HEK293T (cell line): ENCODE measurements at regions not wholly inside any gene's neighbourhood (a gene's known extent, or its start where the extent isn't known, plus 50 kb on each side); places are given as distances from the start of the nearest gene placed in this dataset.

ENCODE experiments used
- CTCF ChIA-PET: fragments of 350-600 bp; formaldehyde crosslinking; extraction: SDS; loops from one replicate; lab custom pipeline; 2021; ENCODE audit warnings: antibody characterized with exemption, inconsistent platforms; lab: Yijun Ruan, JAX
- POLR2A ChIA-PET: fragments of 350-600 bp; formaldehyde crosslinking; extraction: SDS; loops from one replicate; lab custom pipeline; 2020; ENCODE audit warnings: antibody characterized with exemption, inconsistent platforms; lab: Yijun Ruan, JAX
- DNase-seq: peaks from one replicate; pipeline ENCODE4 v3.0.0; 2012; ENCODE audit warnings: mixed read lengths; ENCODE audit errors: extremely low spot score
- ARNT ChIP-seq: fragments of 450-650 bp; IDR thresholded peaks from 2 replicates; pipeline ENCODE4 v1.6.1; 2017; ENCODE audit warnings: mild to moderate bottlenecking
- BHLHE40 ChIP-seq: fragments of 450-650 bp; IDR thresholded peaks from 2 replicates; pipeline ENCODE4 v1.6.1; 2016; ENCODE audit warnings: mild to moderate bottlenecking, moderate library complexity, borderline replicate concordance
- CTBP1 ChIP-seq: fragments of 450-650 bp; IDR thresholded peaks from 2 replicates; pipeline ENCODE4 v1.6.1; 2016; ENCODE audit warnings: borderline replicate concordance
- ELF4 ChIP-seq: fragments of 450-650 bp; IDR thresholded peaks from 2 replicates; pipeline ENCODE4 v1.6.1; 2017; ENCODE audit warnings: antibody characterized with exemption
- FOXA1 ChIP-seq: fragments of 450-650 bp; IDR thresholded peaks from 2 replicates; pipeline ENCODE4 v1.6.1; 2016; ENCODE audit warnings: mild to moderate bottlenecking
- FOXK2 ChIP-seq: fragments of 450-650 bp; IDR thresholded peaks from 2 replicates; pipeline ENCODE4 v1.6.1; 2016; ENCODE audit warnings: mild to moderate bottlenecking
- FOXM1 ChIP-seq: fragments of 450-650 bp; IDR thresholded peaks from 2 replicates; pipeline ENCODE4 v1.6.1; 2017; ENCODE audit warnings: mild to moderate bottlenecking, borderline replicate concordance
- HDGF ChIP-seq: fragments of 450-650 bp; IDR thresholded peaks from 2 replicates; pipeline ENCODE4 v1.6.1; 2017; ENCODE audit warnings: antibody characterized with exemption, borderline replicate concordance
- L3MBTL2 ChIP-seq: fragments of 450-650 bp; conservative IDR thresholded peaks from 2 replicates; pipeline ENCODE4 v1.6.1; 2016; ENCODE audit warnings: mild to moderate bottlenecking
- LEF1 ChIP-seq: fragments of 450-650 bp; IDR thresholded peaks from 2 replicates; pipeline ENCODE4 v1.6.1; 2017; ENCODE audit warnings: mild to moderate bottlenecking, borderline replicate concordance
- NFRKB ChIP-seq: fragments of 450-650 bp; IDR thresholded peaks from 2 replicates; pipeline ENCODE4 v1.6.1; 2016; ENCODE audit warnings: mild to moderate bottlenecking, moderate library complexity
- PKNOX1 ChIP-seq: fragments of 450-650 bp; IDR thresholded peaks from 2 replicates; pipeline ENCODE4 v1.6.1; 2016
- SP1 ChIP-seq: fragments of 450-650 bp; IDR thresholded peaks from 2 replicates; pipeline ENCODE4 v1.6.1; 2017
- SUZ12 ChIP-seq: fragments of 450-650 bp; IDR thresholded peaks from 2 replicates; pipeline ENCODE4 v1.6.1; 2016; ENCODE audit warnings: mild to moderate bottlenecking
- TARDBP ChIP-seq: fragments of 450-650 bp; IDR thresholded peaks from 2 replicates; pipeline ENCODE4 v1.6.1; 2016
- ZNF384 ChIP-seq: fragments of 450-650 bp; IDR thresholded peaks from 2 replicates; pipeline ENCODE4 v1.6.1; 2016

- DNase-seq: no peak
- TF ChIP-seq NFRKB: no peak
- TF ChIP-seq TARDBP: no peak
- TF ChIP-seq SUZ12: no peak
- TF ChIP-seq ZNF384: no peak
- TF ChIP-seq FOXA1: no peak
- no peak for TF ChIP-seq PKNOX1
- TF ChIP-seq CTBP1: no peak
- TF ChIP-seq BHLHE40: no peak
- no peak for TF ChIP-seq FOXM1
- TF ChIP-seq SP1: no peak
- no peak for TF ChIP-seq ELF4
- TF ChIP-seq L3MBTL2: no peak
- no peak for TF ChIP-seq ARNT
- TF ChIP-seq FOXK2: no peak
- TF ChIP-seq HDGF: no peak
- TF ChIP-seq LEF1: no peak
- ChIA-PET CTCF (no interaction called here), POLR2A (no interaction called here)
Observed at GRCh38 chr3:56930706-56931105, 129.0 kb upstream of the ARHGEF3 start.

GRCh38 chr3:56929809-56930615 lies 128.3 kb upstream of the ARHGEF3 start:
- TF ChIP-seq PKNOX1: no peak
- TF ChIP-seq LEF1: no peak
- TF ChIP-seq NFRKB: no peak
- TF ChIP-seq FOXK2: no peak
- TF ChIP-seq SUZ12: no peak
- no peak for TF ChIP-seq L3MBTL2
- TF ChIP-seq CTBP1: no peak
- TF ChIP-seq ZNF384: no peak
- TF ChIP-seq SP1: no peak
- TF ChIP-seq ELF4: no peak
- no peak for TF ChIP-seq HDGF
- TF ChIP-seq BHLHE40: no peak
- TF ChIP-seq FOXM1: no peak
- TF ChIP-seq TARDBP: no peak
- no peak for DNase-seq
- ChIA-PET CTCF (interaction anchor here (0.7 kb wide), 1 partner anchor 25 kb away, joined by 3 read pairs; no protein-coding TSS in a partner anchor), POLR2A (no interaction called here)

- no peak for DNase-seq
- ChIA-PET CTCF (no interaction called here), POLR2A (no interaction called here)
- TF ChIP-seq HDGF (no peak), SP1 (no peak), SUZ12 (no peak), L3MBTL2 (no peak), TARDBP (no peak), FOXM1 (no peak), BHLHE40 (no peak), PKNOX1 (no peak), ELF4 (no peak), LEF1 (no peak), NFRKB (no peak), ZNF384 (no peak), FOXA1 (no peak), CTBP1 (no peak), ARNT (no peak), FOXK2 (no peak)
Observed at GRCh38 chr3:56928379-56929068, 126.8 kb upstream of the ARHGEF3 start.

- TF ChIP-seq LEF1 (no peak), FOXA1 (no peak), L3MBTL2 (no peak), BHLHE40 (no peak), HDGF (no peak), TARDBP (no peak), SP1 (no peak), PKNOX1 (no peak), NFRKB (no peak), FOXM1 (no peak), ELF4 (no peak), CTBP1 (no peak), ARNT (no peak)
- DNase-seq: no peak
- ChIA-PET CTCF (no interaction called here), POLR2A (no interaction called here)
Observed at GRCh38 chr3:56927855-56928254, 126.1 kb upstream of the ARHGEF3 start.

GRCh38 chr3:56926947-56927282 lies 125.2 kb upstream of the ARHGEF3 start:
- ChIA-PET POLR2A (no interaction called here), CTCF (no interaction called here)
- DNase-seq: no peak
- TF ChIP-seq L3MBTL2 (no peak), FOXK2 (no peak), LEF1 (no peak), FOXM1 (no peak), SUZ12 (no peak), TARDBP (no peak), ELF4 (no peak), FOXA1 (no peak), BHLHE40 (no peak), CTBP1 (no peak), SP1 (no peak), PKNOX1 (no peak), ARNT (no peak), NFRKB (no peak), HDGF (no peak)
